ENCODE measurements at regions not wholly inside any gene's neighbourhood (a gene's known extent, or its start where the extent isn't known, plus 50 kb on each side); places are given as distances from the start of the nearest gene placed in this dataset.

DNA sequence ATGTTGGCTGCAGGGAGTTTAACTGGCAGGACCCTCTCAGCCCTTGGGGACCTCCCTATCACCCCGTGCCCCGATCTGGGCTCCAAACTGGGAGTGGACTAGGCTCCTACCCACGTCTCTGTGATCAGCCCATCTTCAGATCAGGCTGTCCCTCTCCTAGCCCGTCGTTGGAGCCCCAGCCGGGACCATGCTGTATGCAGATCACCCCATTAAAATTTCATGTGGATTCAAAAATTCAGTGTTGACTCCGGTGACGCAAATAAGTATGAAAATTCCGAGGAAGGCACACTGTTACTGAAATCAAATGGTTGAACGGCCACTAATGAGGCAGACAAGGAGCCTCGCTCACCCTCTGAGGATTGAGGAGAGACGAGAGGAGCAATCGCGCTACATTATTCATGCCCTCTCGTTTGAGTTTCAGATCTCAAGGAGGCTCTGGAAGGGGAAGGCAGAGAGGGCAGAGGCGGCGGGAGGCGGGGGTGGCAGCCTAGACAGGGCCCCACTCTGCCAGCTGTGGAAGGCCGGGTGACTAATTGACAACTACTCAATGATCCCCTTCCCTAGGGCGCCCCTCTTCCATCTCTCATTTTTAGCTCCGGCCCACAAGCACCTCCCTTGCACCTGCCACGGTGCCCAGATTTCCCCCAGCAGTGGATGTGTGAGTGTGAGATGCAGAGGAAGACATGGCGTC is 255.4 kb downstream of the MIAT start:
- H3K4me2 ChIP-seq (ENCODE audit: low read length): no peak overlapping the region
- peaks cover 59% of the 10 kb centered on the region for H3K27me3 ChIP-seq (ENCODE audit: control insufficient read depth, insufficient read depth, low read length)
- no peak overlapping the region for H3K9ac ChIP-seq (ENCODE audit: low read depth, low read length)
- no peaks in the 10 kb centered on the region for H3K9me3 ChIP-seq (replicated peaks; ENCODE audit: low read length)
- H3K4me3 ChIP-seq (ENCODE audit: low read length): no peak overlapping the region
- H3K36me3 ChIP-seq (ENCODE audit: insufficient read depth, low read length): no peaks in the 10 kb centered on the region
- H3K4me1 ChIP-seq (ENCODE audit: control insufficient read depth, insufficient read depth, low read length): no peaks in the 10 kb centered on the region

DNA sequence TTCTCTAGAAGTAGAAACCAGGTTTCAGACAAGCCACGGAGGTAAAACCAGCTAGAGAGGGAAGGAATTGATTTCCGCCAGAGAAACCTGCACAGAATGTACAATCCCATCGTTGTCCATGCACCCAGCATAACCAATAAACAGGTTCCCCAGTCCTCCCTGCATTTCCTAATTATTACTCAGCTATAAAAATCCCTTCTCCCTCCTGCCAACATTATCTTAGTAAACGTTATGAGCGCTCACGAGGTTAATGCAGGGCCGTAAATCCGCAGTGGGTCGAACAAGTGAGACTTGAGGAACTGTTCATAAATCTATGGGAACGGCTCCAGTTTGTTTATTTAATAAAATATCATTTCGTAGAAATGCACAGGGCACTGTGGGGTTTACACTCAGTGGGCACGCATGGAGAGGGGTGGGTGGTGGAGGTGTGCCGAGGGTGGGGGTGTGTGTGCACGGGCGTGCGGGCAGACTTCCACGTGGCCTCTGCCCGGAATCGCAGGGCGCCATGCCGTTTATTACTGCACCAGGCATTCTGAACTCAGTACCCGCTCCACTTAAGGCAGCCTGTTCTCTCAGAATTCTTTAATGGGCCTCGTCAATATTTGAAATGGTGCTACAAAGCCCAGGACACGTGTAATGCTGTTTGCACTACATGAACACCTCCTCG is 257.3 kb downstream of the MIAT start:
- no peaks in the 10 kb centered on the region for H3K4me1 ChIP-seq (ENCODE audit: control insufficient read depth, insufficient read depth, low read length)

DNA sequence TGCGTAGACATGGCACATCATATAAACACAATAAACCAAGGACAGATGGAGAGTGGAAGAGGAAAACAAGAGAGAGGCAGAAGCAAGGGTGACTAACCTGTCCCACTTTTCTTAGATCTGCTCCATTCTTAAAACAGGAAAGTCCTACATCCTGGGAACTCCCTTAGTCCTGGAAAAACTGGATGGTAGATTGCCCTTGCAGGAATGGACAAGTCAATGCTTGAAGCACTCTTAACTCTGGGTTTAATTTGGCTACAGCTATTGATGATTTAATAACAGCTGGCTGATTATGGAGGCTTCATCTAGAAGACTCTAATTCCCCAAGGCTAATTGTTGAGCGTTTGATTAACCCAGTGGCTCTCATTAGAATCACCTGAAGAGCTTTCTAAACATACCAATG is 258.8 kb downstream of the MIAT start:
- no peak overlapping the region for H3K4me2 ChIP-seq (ENCODE audit: low read length)
- no peak overlapping the region for H3K4me3 ChIP-seq (ENCODE audit: low read length)
- H3K9me3 ChIP-seq (replicated peaks; ENCODE audit: low read length): no peaks in the 10 kb centered on the region
- no peak overlapping the region for H3K9ac ChIP-seq (ENCODE audit: low read depth, low read length)
- H3K36me3 ChIP-seq (ENCODE audit: insufficient read depth, low read length): no peaks in the 10 kb centered on the region
- no peaks in the 10 kb centered on the region for H3K4me1 ChIP-seq (ENCODE audit: control insufficient read depth, insufficient read depth, low read length)
- peaks cover 51% of the 10 kb centered on the region for H3K27me3 ChIP-seq (ENCODE audit: control insufficient read depth, insufficient read depth, low read length)

More for the DNA sequence above, 257.3 kb downstream of the MIAT start:
- no peaks in the 10 kb centered on the region for H3K36me3 ChIP-seq (ENCODE audit: insufficient read depth, low read length)
- H3K4me2 ChIP-seq (ENCODE audit: low read length): no peak overlapping the region
- no peak overlapping the region for H3K9ac ChIP-seq (ENCODE audit: low read depth, low read length)
- no peaks in the 10 kb centered on the region for H3K9me3 ChIP-seq (replicated peaks; ENCODE audit: low read length)
- no peak overlapping the region for H3K4me3 ChIP-seq (ENCODE audit: low read length)
- H3K27me3 ChIP-seq (ENCODE audit: control insufficient read depth, insufficient read depth, low read length): peaks cover 53% of the 10 kb centered on the region

DNA sequence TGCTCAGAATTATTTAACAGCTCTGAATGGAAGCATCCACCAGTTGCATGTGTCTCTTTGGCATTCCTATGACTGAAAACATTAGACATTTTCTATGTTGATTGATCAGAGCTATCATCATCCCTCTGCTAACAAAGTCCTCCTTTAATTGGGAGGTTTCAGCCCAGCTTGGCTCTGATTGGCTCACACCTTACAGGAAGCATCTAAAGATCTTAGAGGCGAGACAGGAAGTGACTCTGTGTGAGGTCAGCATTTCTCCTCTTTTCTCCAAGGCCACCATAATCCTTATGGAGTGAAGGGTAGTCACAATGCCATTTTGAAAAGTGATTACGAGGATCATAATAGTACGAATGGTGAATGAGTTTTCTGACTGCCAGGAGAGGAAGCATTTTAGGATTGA is 260.8 kb downstream of the MIAT start:
- H3K9me3 ChIP-seq (replicated peaks; ENCODE audit: low read length): no peaks in the 10 kb centered on the region
- no peaks in the 10 kb centered on the region for H3K4me1 ChIP-seq (ENCODE audit: control insufficient read depth, insufficient read depth, low read length)
- peaks cover 38% of the 10 kb centered on the region for H3K27me3 ChIP-seq (ENCODE audit: control insufficient read depth, insufficient read depth, low read length)
- H3K9ac ChIP-seq (ENCODE audit: low read depth, low read length): no peak overlapping the region
- no peak overlapping the region for H3K4me3 ChIP-seq (ENCODE audit: low read length)
- no peak overlapping the region for H3K4me2 ChIP-seq (ENCODE audit: low read length)
- no peaks in the 10 kb centered on the region for H3K36me3 ChIP-seq (ENCODE audit: insufficient read depth, low read length)

DNA sequence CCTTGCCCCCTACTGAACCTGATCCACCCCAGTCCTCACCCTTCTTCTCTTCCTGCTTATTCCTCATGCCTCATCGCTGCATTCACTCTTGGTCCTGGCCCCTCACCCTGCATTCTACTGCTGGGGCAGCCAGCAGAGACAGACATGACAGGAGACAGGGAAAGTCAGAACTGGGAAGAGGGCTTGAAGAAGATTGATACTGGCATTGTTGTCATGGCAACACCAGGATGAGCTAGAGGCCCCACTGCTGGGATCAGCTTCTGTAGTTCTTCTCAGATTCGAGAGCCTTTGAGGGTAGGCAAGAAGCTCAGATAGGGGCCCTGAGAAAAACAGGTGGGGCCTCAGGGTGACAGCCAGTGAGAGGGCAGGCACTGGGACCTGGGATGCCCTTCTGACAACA is 264.3 kb downstream of the MIAT start:
- no peaks in the 10 kb centered on the region for H3K36me3 ChIP-seq (ENCODE audit: insufficient read depth, low read length)
- no peaks in the 10 kb centered on the region for H3K4me1 ChIP-seq (ENCODE audit: control insufficient read depth, insufficient read depth, low read length)
- no peak overlapping the region for H3K4me3 ChIP-seq (ENCODE audit: low read length)
- no peak overlapping the region for H3K9ac ChIP-seq (ENCODE audit: low read depth, low read length)
- H3K9me3 ChIP-seq (replicated peaks; ENCODE audit: low read length): no peaks in the 10 kb centered on the region
- H3K4me2 ChIP-seq (ENCODE audit: low read length): no peak overlapping the region
- peaks cover 36% of the 10 kb centered on the region for H3K27me3 ChIP-seq (ENCODE audit: control insufficient read depth, insufficient read depth, low read length)

DNA sequence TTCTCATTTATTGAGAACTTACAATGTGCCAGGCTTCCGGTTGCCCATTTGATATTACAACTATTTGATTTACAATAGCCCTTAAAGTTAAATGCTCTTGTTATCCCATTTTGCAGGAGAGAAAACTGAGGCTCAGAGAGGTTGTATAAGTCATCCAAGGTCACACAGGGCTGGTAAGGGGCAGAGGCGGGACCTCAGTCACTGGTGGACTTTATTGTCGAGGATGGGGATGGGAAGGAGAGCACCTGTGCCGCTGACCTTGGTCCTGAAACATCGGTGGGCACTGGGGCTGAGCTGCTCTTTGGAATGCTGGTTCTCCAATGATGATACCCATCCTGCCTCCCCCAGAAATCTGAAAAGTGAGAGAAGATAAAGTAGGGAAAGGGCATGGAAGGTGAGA is 265.4 kb downstream of the MIAT start:
- H3K4me3 ChIP-seq (ENCODE audit: low read length): no peak overlapping the region
- H3K9me3 ChIP-seq (replicated peaks; ENCODE audit: low read length): no peaks in the 10 kb centered on the region
- no peaks in the 10 kb centered on the region for H3K36me3 ChIP-seq (ENCODE audit: insufficient read depth, low read length)
- no peak overlapping the region for H3K4me2 ChIP-seq (ENCODE audit: low read length)
- H3K4me1 ChIP-seq (ENCODE audit: control insufficient read depth, insufficient read depth, low read length): no peaks in the 10 kb centered on the region
- no peak overlapping the region for H3K9ac ChIP-seq (ENCODE audit: low read depth, low read length)
- H3K27me3 ChIP-seq (ENCODE audit: control insufficient read depth, insufficient read depth, low read length): peaks cover 47% of the 10 kb centered on the region

DNA sequence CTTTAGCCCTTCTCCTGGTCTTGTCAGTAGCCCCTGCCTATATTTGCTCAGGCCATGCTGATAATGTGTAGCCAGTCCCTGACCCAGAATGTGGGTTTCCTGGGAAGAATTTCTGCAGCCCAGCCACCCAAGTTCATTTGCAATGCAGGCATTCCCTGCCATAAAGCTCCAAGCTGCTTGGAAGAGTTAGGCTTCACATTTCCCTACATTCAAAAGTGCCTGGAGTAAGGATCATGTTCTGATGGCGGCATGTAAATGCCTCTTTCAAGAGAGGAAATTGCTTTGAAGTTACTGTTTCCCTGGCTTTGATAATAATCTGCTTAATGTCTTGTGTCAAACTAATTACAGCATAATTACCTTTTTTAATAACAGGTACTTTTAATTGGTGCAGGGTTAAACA is 266.1 kb downstream of the MIAT start:
- Histone ChIP-seq H3K9ac (ENCODE audit: low read depth, low read length) (no peak overlapping the region), H3K27me3 (ENCODE audit: control insufficient read depth, insufficient read depth, low read length) (peaks cover 54% of the 10 kb centered on the region), H3K36me3 (ENCODE audit: insufficient read depth, low read length) (no peaks in the 10 kb centered on the region), H3K9me3 (replicated peaks; ENCODE audit: low read length) (no peaks in the 10 kb centered on the region), H3K4me2 (ENCODE audit: low read length) (no peak overlapping the region), H3K4me1 (ENCODE audit: control insufficient read depth, insufficient read depth, low read length) (no peaks in the 10 kb centered on the region), H3K4me3 (ENCODE audit: low read length) (no peak overlapping the region)

DNA sequence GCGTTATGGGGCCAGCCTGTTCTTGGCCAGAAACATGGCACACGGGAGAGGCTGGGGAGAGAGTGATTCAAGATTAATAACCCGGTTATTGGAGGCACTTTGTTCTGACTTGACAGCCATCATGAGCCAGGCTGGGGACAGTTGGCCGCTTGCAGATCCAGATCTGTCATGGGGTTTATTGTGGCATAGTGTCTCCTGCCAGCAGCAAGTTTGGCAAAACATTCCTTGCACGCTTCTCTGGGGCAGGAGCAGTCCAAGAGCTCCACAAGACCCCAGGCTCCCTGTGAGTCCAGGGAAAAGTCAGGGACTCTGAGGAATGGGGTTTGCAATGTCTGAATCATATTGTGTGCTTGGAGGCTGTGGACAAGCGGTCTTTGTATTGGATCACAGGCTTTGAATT is 270.4 kb downstream of the MIAT start:
- Histone ChIP-seq H3K9ac (ENCODE audit: low read depth, low read length) (no peak overlapping the region), H3K9me3 (replicated peaks; ENCODE audit: low read length) (no peaks in the 10 kb centered on the region), H3K4me2 (ENCODE audit: low read length) (no peak overlapping the region), H3K4me3 (ENCODE audit: low read length) (no peak overlapping the region), H3K36me3 (ENCODE audit: insufficient read depth, low read length) (no peaks in the 10 kb centered on the region), H3K4me1 (ENCODE audit: control insufficient read depth, insufficient read depth, low read length) (no peaks in the 10 kb centered on the region), H3K27me3 (ENCODE audit: control insufficient read depth, insufficient read depth, low read length) (peaks cover 56% of the 10 kb centered on the region)

DNA sequence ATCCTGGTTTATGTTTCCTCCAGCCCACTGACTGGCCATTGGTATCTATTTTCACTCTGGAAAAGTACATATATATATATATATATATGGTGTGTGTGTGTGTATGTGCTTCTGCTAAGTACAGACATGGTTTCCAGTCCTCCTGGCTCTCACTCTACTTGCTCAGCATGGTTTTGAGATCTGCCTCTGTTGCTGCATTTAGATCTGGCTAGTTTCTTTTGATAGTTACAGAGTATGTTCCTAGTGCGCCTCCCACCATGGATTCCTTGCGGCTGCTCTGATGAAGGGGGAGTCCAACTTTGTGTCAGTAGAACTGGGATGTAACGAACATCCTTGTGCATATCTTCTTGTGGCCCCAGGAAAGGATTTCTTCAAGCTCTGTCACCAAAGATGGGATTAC is 274.1 kb downstream of the MIAT start:
- no peak overlapping the region for H3K4me3 ChIP-seq (ENCODE audit: low read length)
- no peaks in the 10 kb centered on the region for H3K9me3 ChIP-seq (replicated peaks; ENCODE audit: low read length)
- no peak overlapping the region for H3K9ac ChIP-seq (ENCODE audit: low read depth, low read length)
- H3K27me3 ChIP-seq (ENCODE audit: control insufficient read depth, insufficient read depth, low read length): peaks cover 56% of the 10 kb centered on the region
- H3K4me2 ChIP-seq (ENCODE audit: low read length): no peak overlapping the region
- H3K36me3 ChIP-seq (ENCODE audit: insufficient read depth, low read length): no peaks in the 10 kb centered on the region
- no peaks in the 10 kb centered on the region for H3K4me1 ChIP-seq (ENCODE audit: control insufficient read depth, insufficient read depth, low read length)

DNA sequence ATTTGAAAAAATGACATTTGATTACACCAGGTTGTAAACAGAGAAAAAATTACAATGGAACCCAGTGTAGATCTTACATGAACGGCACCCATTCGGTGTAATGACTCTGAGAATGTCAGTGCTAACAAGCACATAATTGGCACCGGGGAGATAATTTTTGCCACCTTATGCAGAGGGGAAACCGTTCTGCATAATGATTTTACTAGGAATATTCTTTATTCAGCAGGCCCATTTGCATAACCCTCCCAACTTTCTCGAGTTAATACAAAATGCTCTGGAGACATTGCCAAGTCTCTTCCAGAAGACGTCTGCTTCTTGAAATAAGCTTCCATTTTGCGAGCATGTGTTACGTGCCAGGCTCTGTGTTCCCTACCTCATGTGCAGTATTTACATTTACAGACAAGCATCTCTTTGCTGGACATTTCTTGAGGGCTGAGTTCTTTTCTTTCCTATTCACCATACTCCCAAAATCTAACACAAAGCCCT is 275.8 kb downstream of the MIAT start:
- no peaks in the 10 kb centered on the region for H3K9me3 ChIP-seq (replicated peaks; ENCODE audit: low read length)
- H3K36me3 ChIP-seq (ENCODE audit: insufficient read depth, low read length): no peaks in the 10 kb centered on the region
- no peak overlapping the region for H3K4me3 ChIP-seq (ENCODE audit: low read length)
- no peak overlapping the region for H3K4me2 ChIP-seq (ENCODE audit: low read length)
- no peak overlapping the region for H3K9ac ChIP-seq (ENCODE audit: low read depth, low read length)
- H3K4me1 ChIP-seq (ENCODE audit: control insufficient read depth, insufficient read depth, low read length): no peaks in the 10 kb centered on the region
- peaks cover 39% of the 10 kb centered on the region for H3K27me3 ChIP-seq (ENCODE audit: control insufficient read depth, insufficient read depth, low read length)

DNA sequence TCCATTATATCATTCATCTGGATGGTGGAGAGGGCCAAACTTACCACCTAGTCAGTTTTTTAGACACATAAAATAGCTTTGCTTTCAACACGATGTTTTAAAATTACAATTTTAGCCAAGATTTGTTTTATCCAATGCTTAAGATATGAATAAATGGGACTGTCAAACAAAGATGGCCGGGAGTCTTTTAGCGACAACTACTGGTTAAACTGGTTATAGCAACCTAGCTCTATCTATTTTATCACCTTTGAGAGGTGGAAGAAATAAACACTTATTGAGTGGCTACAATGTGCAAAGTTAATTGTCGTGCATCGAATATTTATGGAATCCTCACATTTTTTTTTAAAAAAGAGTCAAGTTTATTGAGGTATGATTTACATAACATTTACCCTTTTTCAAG is 279.8 kb downstream of the MIAT start:
- Histone ChIP-seq H3K4me3 (ENCODE audit: low read length) (no peak overlapping the region), H3K9me3 (replicated peaks; ENCODE audit: low read length) (no peaks in the 10 kb centered on the region), H3K27me3 (ENCODE audit: control insufficient read depth, insufficient read depth, low read length) (peaks cover 43% of the 10 kb centered on the region), H3K4me2 (ENCODE audit: low read length) (no peak overlapping the region), H3K4me1 (ENCODE audit: control insufficient read depth, insufficient read depth, low read length) (no peaks in the 10 kb centered on the region), H3K36me3 (ENCODE audit: insufficient read depth, low read length) (no peaks in the 10 kb centered on the region), H3K9ac (ENCODE audit: low read depth, low read length) (no peak overlapping the region)

DNA sequence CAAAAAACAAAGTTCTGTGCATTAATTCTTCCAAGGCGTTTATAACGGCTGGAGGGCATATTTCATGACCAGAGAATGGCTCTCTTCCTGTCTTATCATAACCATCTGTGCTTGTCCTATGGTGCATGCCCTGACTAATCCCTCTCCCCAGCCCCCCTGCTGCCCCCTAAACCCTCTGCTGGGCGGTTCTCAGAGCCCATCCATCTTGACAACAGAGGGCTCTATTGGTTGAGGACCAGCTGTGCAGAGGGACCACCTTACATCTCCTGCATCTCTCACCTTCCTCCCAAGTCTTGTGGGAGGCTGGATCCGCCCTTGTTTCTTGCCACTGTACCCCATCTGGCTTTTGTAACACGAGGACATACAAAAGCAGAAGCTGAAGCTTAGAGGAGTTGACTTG is 282.1 kb downstream of the MIAT start:
- Histone ChIP-seq H3K9me3 (replicated peaks; ENCODE audit: low read length) (no peaks in the 10 kb centered on the region), H3K36me3 (ENCODE audit: insufficient read depth, low read length) (no peaks in the 10 kb centered on the region), H3K9ac (ENCODE audit: low read depth, low read length) (no peak overlapping the region), H3K4me3 (ENCODE audit: low read length) (no peak overlapping the region), H3K4me2 (ENCODE audit: low read length) (no peak overlapping the region), H3K4me1 (ENCODE audit: control insufficient read depth, insufficient read depth, low read length) (no peaks in the 10 kb centered on the region), H3K27me3 (ENCODE audit: control insufficient read depth, insufficient read depth, low read length) (peaks cover 35% of the 10 kb centered on the region)

Data from skeletal muscle satellite cell (primary cell).